Smooth muscle cell (in vitro differentiated cells): ENCODE measurements at regions not wholly inside any gene's neighbourhood (a gene's known extent, or its start where the extent isn't known, plus 50 kb on each side); places are given as distances from the start of the nearest gene placed in this dataset.

Source experiments
- DNase-seq: peaks from one replicate; lab custom pipeline; 2025; ENCODE audit not compliant: unreplicated experiment; lab: John Stamatoyannopoulos, UW
- H2AFZ ChIP-seq: fragments of 200-600 bp; sonication (generic); 2 replicates; pipeline ENCODE4 v1.6.0; 2016; ENCODE audit warnings: antibody characterized with exemption, low read depth, mild to moderate bottlenecking
- H3F3A ChIP-seq: fragments of 200-600 bp; sonication (generic); 2 replicates; pipeline ENCODE4 v1.6.0; 2017; ENCODE audit warnings: antibody characterized with exemption, low read depth
- H3K27ac ChIP-seq: fragments of 200-600 bp; sonication (generic); 2 replicates; pipeline ENCODE4 v1.5.1; 2016; ENCODE audit warnings: low read depth, mild to moderate bottlenecking
- H3K27me3 ChIP-seq: fragments of 200-600 bp; sonication (generic); 2 replicates; pipeline ENCODE4 v1.6.1; 2016; ENCODE audit warnings: low read depth, mild to moderate bottlenecking
- H3K36me3 ChIP-seq: fragments of 200-600 bp; sonication (generic); 2 replicates; pipeline ENCODE4 v1.5.1; 2016; ENCODE audit warnings: low read depth
- H3K4me1 ChIP-seq: fragments of 200-600 bp; sonication (generic); 2 replicates; pipeline ENCODE4 v1.5.1; 2016; ENCODE audit warnings: low read depth
- H3K4me2 ChIP-seq: fragments of 200-600 bp; sonication (generic); 2 replicates; pipeline ENCODE4 v1.6.0; 2016; ENCODE audit warnings: mild to moderate bottlenecking
- H3K4me3 ChIP-seq: fragments of 200-600 bp; sonication (generic); 2 replicates; pipeline ENCODE4 v1.5.1; 2016; ENCODE audit warnings: mild to moderate bottlenecking
- H3K79me2 ChIP-seq: fragments of 200-600 bp; sonication (generic); 2 replicates; pipeline ENCODE4 v1.6.0; 2016; ENCODE audit warnings: low read depth, mild to moderate bottlenecking
- H3K9ac ChIP-seq: fragments of 200-600 bp; sonication (generic); 2 replicates; pipeline ENCODE4 v1.6.0; 2016; ENCODE audit warnings: low read depth
- H3K9me3 ChIP-seq: fragments of 200-600 bp; sonication (generic); replicated peaks from 2 replicates; pipeline ENCODE4 v1.5.1; 2016; ENCODE audit warnings: low read depth
- H4K20me1 ChIP-seq: fragments of 200-600 bp; sonication (generic); 2 replicates; pipeline ENCODE4 v1.6.0; 2016; ENCODE audit warnings: low read depth
- WGBS: methylation state at CpG from one replicate; pipeline ENCODE4 v1.1.7; 2016; ENCODE audit warnings: low lambda C conversion rate; 5-methylcytosine and 5-hydroxymethylcytosine counted together
- TF ChIP-seq, protein P1 (sequence below): fragments of 200-600 bp; sonication (generic); IDR thresholded peaks from 2 replicates; pipeline ENCODE4 v1.5.1; 2017; ENCODE audit warnings: borderline replicate concordance, mild to moderate bottlenecking, antibody characterized with exemption; ENCODE audit not compliant: insufficient read depth, poor library complexity, severe bottlenecking

DNA sequence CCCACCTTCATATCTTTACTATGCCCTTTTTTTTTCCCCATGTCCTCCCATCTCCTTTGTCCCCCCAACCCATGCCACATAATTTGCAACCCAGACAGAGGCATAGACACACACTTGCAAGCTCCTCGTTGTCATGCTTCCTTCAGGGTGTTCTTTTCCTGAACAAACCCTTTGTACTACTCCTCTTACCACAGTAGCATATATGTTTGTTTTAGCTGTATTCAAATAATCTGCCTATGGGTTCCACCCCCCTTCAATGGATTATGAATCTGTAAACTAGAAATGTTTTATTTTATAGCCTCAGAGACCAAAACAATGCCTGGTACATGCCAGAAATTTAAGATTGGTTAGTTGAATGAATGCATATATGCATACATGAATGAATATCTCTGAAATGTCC is 307.1 kb upstream of the E2F7 start:
- no peak overlapping the region for H3K27ac ChIP-seq
- no peaks in the 10 kb centered on the region for H3K27me3 ChIP-seq
- no peaks in the 10 kb centered on the region for H3K9me3 ChIP-seq
- no peaks in the 10 kb centered on the region for H3F3A ChIP-seq
- no peak overlapping the region for H3K4me2 ChIP-seq
- H3K36me3 ChIP-seq: no peaks in the 10 kb centered on the region
- no peak overlapping the region for H3K4me3 ChIP-seq
- peaks cover 5% of the 10 kb centered on the region for H3K4me1 ChIP-seq
- TF ChIP-seq, protein P1, sequence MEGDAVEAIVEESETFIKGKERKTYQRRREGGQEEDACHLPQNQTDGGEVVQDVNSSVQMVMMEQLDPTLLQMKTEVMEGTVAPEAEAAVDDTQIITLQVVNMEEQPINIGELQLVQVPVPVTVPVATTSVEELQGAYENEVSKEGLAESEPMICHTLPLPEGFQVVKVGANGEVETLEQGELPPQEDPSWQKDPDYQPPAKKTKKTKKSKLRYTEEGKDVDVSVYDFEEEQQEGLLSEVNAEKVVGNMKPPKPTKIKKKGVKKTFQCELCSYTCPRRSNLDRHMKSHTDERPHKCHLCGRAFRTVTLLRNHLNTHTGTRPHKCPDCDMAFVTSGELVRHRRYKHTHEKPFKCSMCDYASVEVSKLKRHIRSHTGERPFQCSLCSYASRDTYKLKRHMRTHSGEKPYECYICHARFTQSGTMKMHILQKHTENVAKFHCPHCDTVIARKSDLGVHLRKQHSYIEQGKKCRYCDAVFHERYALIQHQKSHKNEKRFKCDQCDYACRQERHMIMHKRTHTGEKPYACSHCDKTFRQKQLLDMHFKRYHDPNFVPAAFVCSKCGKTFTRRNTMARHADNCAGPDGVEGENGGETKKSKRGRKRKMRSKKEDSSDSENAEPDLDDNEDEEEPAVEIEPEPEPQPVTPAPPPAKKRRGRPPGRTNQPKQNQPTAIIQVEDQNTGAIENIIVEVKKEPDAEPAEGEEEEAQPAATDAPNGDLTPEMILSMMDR: no peak
- no peak overlapping the region for H2AFZ ChIP-seq
- WGBS: 66% methylated on average over 1 of the region's 1 CpG
- no peaks in the 10 kb centered on the region for H3K79me2 ChIP-seq
- no peaks in the 10 kb centered on the region for H4K20me1 ChIP-seq
- no peak overlapping the region for H3K9ac ChIP-seq
- DNase-seq: no peak

DNA sequence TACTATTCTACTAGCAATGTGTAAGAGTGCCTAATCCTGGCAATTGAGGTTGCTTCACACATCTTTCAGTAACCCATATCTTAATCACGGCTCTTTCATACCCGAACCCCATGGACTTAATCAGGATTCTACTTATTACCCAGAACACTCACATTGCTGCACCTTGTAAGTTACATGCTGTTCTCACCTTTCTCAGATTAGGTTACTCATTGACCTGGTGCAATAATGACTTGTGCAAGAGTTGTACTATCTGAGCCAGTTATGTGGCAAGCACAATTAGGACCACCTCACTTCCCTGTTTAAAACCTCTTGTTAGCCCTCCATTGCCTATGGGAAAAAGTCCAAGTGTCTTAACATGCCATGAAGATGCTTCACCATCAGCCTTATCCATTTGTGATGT is 306.7 kb upstream of the E2F7 start:
- Histone ChIP-seq H2AFZ (no peak overlapping the region), H3F3A (no peaks in the 10 kb centered on the region), H3K27me3 (no peaks in the 10 kb centered on the region), H4K20me1 (no peaks in the 10 kb centered on the region), H3K79me2 (no peaks in the 10 kb centered on the region), H3K4me1 (peaks cover 5% of the 10 kb centered on the region), H3K36me3 (no peaks in the 10 kb centered on the region), H3K9ac (no peak overlapping the region), H3K27ac (no peak overlapping the region), H3K4me2 (no peak overlapping the region), H3K4me3 (no peak overlapping the region), H3K9me3 (no peaks in the 10 kb centered on the region)
- no peak for DNase-seq
- 85% methylated on average over 2 of the region's 2 CpGs for WGBS
- TF ChIP-seq, protein P1: no peak

DNA sequence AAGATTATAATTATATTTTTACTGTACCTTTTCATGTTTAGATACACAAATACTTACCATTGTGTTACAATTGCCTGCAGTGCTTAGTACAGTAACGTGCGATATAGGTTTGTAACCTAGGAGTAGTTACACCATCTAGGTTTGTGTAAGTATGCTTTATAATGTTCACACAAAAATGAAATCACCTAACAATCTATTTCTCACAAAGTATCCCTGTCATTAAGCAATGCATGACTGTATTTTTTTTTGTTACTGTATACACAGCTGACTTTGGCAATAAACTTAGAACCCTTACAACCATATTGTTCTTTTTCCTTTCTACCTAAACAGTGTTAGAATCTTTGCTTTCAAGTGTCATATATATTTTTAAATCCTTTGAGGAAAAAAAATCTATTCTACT is 303.0 kb upstream of the E2F7 start:
- no peak overlapping the region for H2AFZ ChIP-seq
- no peak overlapping the region for H3K27ac ChIP-seq
- no peaks in the 10 kb centered on the region for H3K79me2 ChIP-seq
- H3F3A ChIP-seq: no peaks in the 10 kb centered on the region
- H3K4me1 ChIP-seq: no peaks in the 10 kb centered on the region
- H3K4me2 ChIP-seq: no peak overlapping the region
- H3K36me3 ChIP-seq: no peaks in the 10 kb centered on the region
- TF ChIP-seq, protein P1: no peak
- 98% methylated on average over 2 of the region's 2 CpGs for WGBS
- no peak for DNase-seq
- H3K27me3 ChIP-seq: no peaks in the 10 kb centered on the region
- H3K9me3 ChIP-seq: no peaks in the 10 kb centered on the region
- no peak overlapping the region for H3K9ac ChIP-seq
- no peak overlapping the region for H3K4me3 ChIP-seq
- H4K20me1 ChIP-seq: no peaks in the 10 kb centered on the region

DNA sequence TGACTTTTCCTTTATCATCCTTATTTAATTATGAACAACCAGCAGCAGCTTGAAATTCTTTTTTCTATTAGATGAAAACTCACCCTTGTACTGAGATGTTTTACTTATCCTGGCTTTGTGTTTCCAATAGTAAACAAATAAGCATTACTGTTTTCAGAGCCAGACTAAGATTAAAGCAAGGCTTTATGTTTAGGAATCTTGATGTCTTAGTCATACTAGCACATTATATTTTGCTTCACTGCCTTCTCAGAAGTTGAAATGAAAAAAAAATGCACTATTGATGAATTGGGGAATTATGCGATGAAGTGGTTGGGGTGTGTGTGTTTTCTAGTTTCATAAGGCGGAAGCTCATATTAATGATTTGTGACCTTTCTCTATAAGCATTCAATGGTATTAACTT is 301.2 kb upstream of the E2F7 start:
- TF ChIP-seq, protein P1: no peak
- no peak overlapping the region for H3K9ac ChIP-seq
- DNase-seq: no peak
- H3K36me3 ChIP-seq: no peaks in the 10 kb centered on the region
- H3K27me3 ChIP-seq: no peaks in the 10 kb centered on the region
- H3K27ac ChIP-seq: no peak overlapping the region
- H4K20me1 ChIP-seq: no peaks in the 10 kb centered on the region
- H2AFZ ChIP-seq: no peak overlapping the region
- H3K4me2 ChIP-seq: no peak overlapping the region
- H3K79me2 ChIP-seq: no peaks in the 10 kb centered on the region
- no peaks in the 10 kb centered on the region for H3K4me1 ChIP-seq
- no peaks in the 10 kb centered on the region for H3K9me3 ChIP-seq
- no peaks in the 10 kb centered on the region for H3F3A ChIP-seq
- no peak overlapping the region for H3K4me3 ChIP-seq
- 97% methylated on average over 2 of the region's 2 CpGs for WGBS
